Ovary (tissue), 7 donors: ENCODE measurements at regions not wholly inside any gene's neighbourhood (a gene's known extent, or its start where the extent isn't known, plus 50 kb on each side); places are given as distances from the start of the nearest gene placed in this dataset.
"Not testable (repeated sequence)": the region's sequence is repeated elsewhere in the genome, so short reads cannot be mapped to it uniquely, and the experiment has no call there.

ENCODE experiments used
- DNase-seq, 5 donors: peaks; one replicate each; pipeline ENCODE4 v3.0.0-alpha.2; 2019 to 2020
- H3K27ac ChIP-seq, 2 donors: fragments of 200-600 bp; one replicate each; pipeline versions ENCODE4 v1.5.1 to v1.8.0; 2019 to 2022
- H3K27me3 ChIP-seq: fragments of 200-600 bp; one replicate; pipeline ENCODE4 v1.8.0; 2022
- H3K36me3 ChIP-seq: fragments of 200-600 bp; sonication (generic); one replicate; pipeline ENCODE4 v1.5.1; 2019
- H3K4me1 ChIP-seq: one replicate; pipeline ENCODE4 v1.8.1; 2013; ENCODE audit warnings: mild to moderate bottlenecking, moderate library complexity; ENCODE audit not compliant: insufficient read depth
- H3K4me3 ChIP-seq: fragments of 200-600 bp; sonication (generic); one replicate; pipeline ENCODE4 v1.5.1; 2017
- H3K9me3 ChIP-seq, 2 donors: fragments of 200-600 bp in 1 of 2; sonication (generic) in 1 of 2; one replicate each; pipeline versions ENCODE4 v1.5.1 to v1.8.1; 2013 to 2019; ENCODE audit warnings: mild to moderate bottlenecking in 1 of 2, moderate library complexity in 1 of 2
- CTCF ChIP-seq, 3 donors: fragments of 450-650 bp in 2 of 3; fragments of 200-600 bp in 1 of 3; IDR thresholded peaks; one replicate each; pipeline versions ENCODE4 v1.5.1 to v1.8.0; 2016 to 2022; ENCODE audit warnings: antibody characterized with exemption in 3 of 3, mild to moderate bottlenecking in 1 of 3
- EP300 ChIP-seq: sonication (generic); formaldehyde crosslinking; IDR thresholded peaks from one replicate; pipeline ENCODE4 v1.6.1; 2017; ENCODE audit warnings: antibody characterized with exemption
- POLR2A ChIP-seq: fragments of 450-650 bp; IDR thresholded peaks from one replicate; pipeline ENCODE4 v1.6.1; 2017; ENCODE audit warnings: antibody characterized with exemption, mild to moderate bottlenecking, moderate library complexity
- WGBS, 3 donors: extraction: QIAGEN DNeasy Blood & Tissue Kit in 1 of 3; methylation state at CpG; one replicate each; pipeline versions ENCODE4 v1.1.5 to v1.1.7; 2013 to 2017; 5-methylcytosine and 5-hydroxymethylcytosine counted together
- intact Hi-C, 4 donors: fragments of 100-400 bp; cut with DNase I; formaldehyde crosslinking; loops; one replicate each; pipeline versions ENCODE4 v1.11.0 to v1.15.1; 2022 to 2023
- donor health status: DM: no; HTN: no; CAD: no; lungs with moderate emphysema.
- donor health status: DM: no; HTN: no; CAD: no.
- donor health status: Bipolar disorder and iron deficiency.
- donor health status: DM: no; HTN: no; CAD: no.
- donor health status: DM: yes; HTN: yes; CAD: no.

DNA sequence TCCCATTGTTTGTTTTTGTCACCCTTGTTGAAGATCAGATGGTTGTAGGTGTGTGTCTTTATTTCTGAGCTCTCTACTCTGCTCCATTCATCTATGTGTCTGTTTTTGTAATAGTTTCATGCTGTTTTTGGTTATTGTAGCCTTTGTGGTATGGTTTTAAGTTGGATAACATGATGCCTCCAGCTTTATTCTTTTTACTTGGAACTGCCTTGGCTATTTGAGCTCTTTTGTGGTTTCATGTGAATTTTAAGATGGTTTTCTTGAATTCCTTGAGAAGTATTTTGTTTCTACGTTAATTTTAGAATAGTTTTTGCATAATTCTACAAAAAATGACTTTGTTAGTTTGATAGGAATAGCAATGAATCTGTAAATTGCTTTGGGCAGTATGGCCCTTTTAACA is 170.0 kb upstream of the IGFBP3 start:
- Histone ChIP-seq H3K27me3 (no peaks in the 10 kb centered on the region), H3K27ac (no peak overlapping the region), H3K4me1 (no peaks in the 10 kb centered on the region), H3K36me3 (no peaks in the 10 kb centered on the region), H3K9me3 (no peaks in the 10 kb centered on the region), H3K4me3 (no peak overlapping the region)
- DNase-seq = no peak
- intact Hi-C loops = no loop called here
- no peak for TF ChIP-seq CTCF (IDR thresholded peaks at IDR 0.05)
- TF ChIP-seq EP300 = no peak
- TF ChIP-seq POLR2A = no peak
- 57 to 76% (median 57%) methylated on average over 1 of the region's 1 CpG for WGBS, 3 donors

DNA sequence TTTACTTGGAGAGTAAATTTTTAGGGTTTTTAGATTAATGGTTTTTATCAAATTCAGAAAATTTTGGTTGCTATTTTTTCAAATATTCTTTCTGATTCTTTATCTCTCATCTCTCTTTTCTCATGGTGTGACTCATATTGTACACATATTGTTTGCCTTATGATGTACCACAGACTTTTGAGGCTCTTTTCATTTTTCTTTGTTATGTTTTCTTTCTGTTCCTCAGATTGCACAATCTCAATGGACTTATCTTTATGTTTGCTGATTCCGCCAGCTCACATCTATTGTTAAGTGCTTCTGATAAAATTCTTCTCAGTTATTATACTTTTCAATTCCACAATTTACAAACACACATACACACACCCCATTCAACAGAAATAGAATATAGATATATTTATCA is 168.2 kb upstream of the IGFBP3 start:
- Histone ChIP-seq H3K4me1 (no peaks in the 10 kb centered on the region), H3K36me3 (no peaks in the 10 kb centered on the region), H3K9me3 (no peaks in the 10 kb centered on the region), H3K27ac (no peak overlapping the region), H3K27me3 (no peaks in the 10 kb centered on the region), H3K4me3 (no peak overlapping the region)
- WGBS, 3 donors = 73 to 92% (median 84%) methylated on average over 1 of the region's 1 CpG
- no peak for TF ChIP-seq EP300
- no peak for TF ChIP-seq CTCF (IDR thresholded peaks at IDR 0.05)
- no peak for TF ChIP-seq POLR2A
- no peak for DNase-seq
- intact Hi-C loops = no loop called here

DNA sequence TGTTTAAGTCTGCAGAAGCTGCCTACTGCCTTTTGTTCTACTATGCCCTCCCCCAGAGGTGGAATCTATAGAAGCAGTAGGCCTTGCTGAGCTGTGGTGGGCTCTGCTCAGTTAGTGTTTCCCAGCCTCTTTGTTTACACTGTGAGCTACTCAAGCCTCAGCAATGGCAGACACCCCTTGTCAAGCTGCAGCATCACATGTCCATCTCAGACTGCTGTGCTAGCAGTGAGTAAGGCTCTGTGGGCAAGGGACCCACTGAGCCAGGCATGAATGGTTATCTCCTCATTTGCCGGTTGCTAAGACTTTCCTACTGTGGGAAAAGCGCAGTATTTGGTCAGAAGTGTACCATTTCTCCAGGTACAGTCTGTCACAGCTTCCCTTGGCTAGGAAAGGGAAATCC is 167.4 kb upstream of the IGFBP3 start:
- H3K4me1 ChIP-seq, H3K27me3 ChIP-seq, H3K4me3 ChIP-seq, intact Hi-C loops, H3K36me3 ChIP-seq, H3K27ac ChIP-seq, H3K9me3 ChIP-seq, DNase-seq: not testable (repeated sequence)
- WGBS, 3 donors = 95 to 100% (median 100%) methylated on average over 2 of the region's 2 CpGs

DNA sequence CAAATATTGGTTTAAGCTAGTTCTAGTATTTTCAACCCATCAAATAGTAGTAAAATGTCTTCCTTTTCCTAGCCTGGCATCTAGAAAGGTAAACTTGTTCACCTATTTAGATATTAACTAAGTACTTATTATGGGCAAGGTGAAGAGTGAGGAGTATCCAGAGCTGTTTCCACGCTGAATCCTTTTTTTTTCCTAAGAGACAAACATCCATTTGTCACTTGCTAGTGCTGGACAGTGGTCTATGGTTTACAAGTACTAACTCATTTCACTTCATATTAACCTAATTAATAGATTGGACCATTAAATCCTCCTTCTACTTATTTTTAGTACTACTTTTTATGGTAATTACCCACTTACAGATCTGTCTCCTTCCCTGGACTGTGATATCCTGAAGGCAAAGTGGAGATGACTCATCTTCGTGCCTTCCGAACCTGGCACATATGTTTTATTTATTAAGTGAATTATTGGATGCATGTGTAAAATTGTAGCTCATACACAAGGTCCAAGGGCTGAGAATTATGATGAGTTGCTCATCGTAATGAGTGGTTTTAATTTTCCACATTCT is 159.6 kb upstream of the IGFBP3 start:
- Histone ChIP-seq H3K36me3 (no peaks in the 10 kb centered on the region), H3K9me3 (no peaks in the 10 kb centered on the region), H3K4me3 (no peak overlapping the region), H3K4me1 (no peaks in the 10 kb centered on the region), H3K27ac (no peak overlapping the region), H3K27me3 (no peaks in the 10 kb centered on the region)
- no peak for TF ChIP-seq POLR2A
- TF ChIP-seq CTCF (IDR thresholded peaks at IDR 0.05) = no peak
- no peak for TF ChIP-seq EP300
- 81 to 89% (median 87%) methylated on average over 4 of the region's 4 CpGs for WGBS, 3 donors
- intact Hi-C loops = no loop called here
- no peak for DNase-seq

DNA sequence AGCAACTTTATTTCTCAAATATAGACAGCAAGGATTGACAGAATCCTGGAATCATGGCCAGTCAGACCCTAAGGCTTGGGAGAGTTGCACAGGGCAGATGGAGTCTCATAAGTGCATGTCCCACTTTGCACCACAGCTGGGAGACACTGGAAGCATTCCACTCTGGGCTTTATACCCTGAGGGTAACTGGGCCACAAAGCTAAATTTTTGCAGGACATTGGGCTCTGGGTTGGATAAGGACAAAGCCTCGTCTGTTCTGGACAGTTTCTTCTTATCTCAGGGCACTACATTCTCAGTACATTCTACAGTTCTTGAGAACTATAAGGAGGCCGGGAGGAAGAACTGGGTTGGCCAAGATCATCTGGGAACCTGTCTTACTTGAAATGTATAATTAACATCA is 158.3 kb upstream of the IGFBP3 start:
- Histone ChIP-seq H3K36me3 (no peaks in the 10 kb centered on the region), H3K27ac (no peak overlapping the region), H3K4me3 (no peak overlapping the region), H3K9me3 (no peaks in the 10 kb centered on the region), H3K4me1 (no peaks in the 10 kb centered on the region), H3K27me3 (no peaks in the 10 kb centered on the region)
- whole genome bisulfite sequencing, 3 donors = 84 to 93% (median 92%) methylated on average over 2 of the region's 2 CpGs
- TF ChIP-seq EP300 = no peak
- no peak for TF ChIP-seq POLR2A
- no peak for TF ChIP-seq CTCF (IDR thresholded peaks at IDR 0.05)
- intact Hi-C loops = no loop called here
- no peak for DNase-seq
